M059J (cell line): ENCODE measurements at regions not wholly inside any gene's neighbourhood (a gene's known extent, or its start where the extent isn't known, plus 50 kb on each side); places are given as distances from the start of the nearest gene placed in this dataset.
A peak's percentile ranks its signal among the peaks of the same experiment; 100 is the strongest.
"Not testable (repeated sequence)": the region's sequence is repeated elsewhere in the genome, so short reads cannot be mapped to it uniquely, and the experiment has no call there.

Experiments
- DNase-seq: peaks from one replicate; pipeline ENCODE4 v3.0.0-alpha.2; 2012; ENCODE audit warnings: low read depth

DNA sequence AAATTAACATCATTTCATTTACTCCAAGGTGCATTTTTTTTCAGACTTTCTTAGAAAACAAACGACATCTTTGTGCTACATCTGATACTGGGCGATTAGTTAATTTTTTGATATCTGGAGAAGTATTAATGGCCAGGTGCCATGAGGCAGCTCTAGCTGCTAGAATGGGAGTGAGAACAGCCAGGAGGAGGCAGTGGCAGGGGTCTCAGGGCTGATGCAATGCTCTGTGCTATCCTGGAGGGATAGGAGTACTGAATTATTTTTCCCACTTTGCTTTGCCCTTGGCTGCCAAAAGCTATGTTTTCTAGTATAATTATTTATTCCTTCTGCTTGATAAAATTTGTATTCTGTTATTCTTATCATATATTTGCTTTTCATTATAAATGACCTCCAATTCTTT, 133.6 kb upstream of the NOX3 start:
- no peak for DNase-seq

DNA sequence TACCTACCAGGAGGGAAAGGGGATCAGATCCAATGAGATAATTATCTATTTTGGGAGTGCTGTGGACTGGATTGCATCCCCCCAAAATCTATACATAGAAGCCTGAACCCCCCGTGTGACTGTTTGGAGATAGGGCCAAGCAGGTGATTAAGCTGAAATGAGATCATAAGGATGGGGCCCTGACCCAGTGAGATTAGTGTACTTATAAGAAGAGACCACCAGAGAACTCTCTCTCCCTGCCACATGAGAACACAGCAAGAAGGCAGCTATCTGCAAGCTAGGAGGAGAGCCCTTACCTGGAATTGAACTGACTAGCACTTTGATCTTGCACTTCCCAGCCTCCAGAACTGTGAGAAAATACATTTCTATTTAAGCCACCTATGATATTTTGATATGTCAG, 132.2 kb upstream of the NOX3 start:
- DNase-seq: no peak

DNA sequence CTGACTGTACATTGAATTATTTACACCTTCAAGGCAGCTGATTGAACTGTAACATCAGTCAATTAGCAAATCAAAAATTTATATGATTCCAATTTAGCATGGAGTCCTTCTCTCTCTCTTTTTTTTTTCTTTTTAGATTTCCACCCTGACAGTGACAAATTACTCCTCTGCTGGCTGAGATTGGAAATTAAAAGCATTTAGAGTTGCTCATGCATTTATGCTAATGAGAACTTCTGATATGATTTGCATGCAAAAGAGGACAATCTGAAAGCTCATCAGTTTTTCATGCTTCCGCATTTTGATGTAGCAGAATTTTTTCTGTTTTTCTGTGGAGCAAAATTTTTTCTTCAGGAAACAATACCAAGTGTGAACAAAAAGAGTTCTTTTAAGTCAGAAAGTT, 130.5 kb upstream of the NOX3 start:
- DNase-seq: peak; percentile 2

DNA sequence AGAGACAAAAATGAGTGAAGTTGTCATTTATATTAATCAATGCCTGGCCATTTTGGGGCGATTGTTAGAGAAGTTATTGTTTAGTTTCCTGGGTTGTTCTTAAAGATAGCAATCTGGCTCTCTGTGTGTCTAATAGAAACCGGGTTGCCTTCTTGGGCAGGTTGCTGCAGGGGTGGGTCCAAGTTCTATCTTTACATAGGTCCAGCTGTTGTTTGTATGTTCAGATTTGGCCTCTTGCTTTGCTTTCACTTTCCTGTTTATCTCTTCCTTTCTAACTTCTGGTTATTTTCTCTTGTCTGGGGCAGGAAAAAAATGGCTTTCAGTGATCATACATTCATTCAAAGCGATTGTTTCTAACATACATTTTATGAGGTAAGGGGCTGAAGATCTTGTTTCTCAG, 128.4 kb upstream of the NOX3 start:
- peak; percentile 3 for DNase-seq

DNA sequence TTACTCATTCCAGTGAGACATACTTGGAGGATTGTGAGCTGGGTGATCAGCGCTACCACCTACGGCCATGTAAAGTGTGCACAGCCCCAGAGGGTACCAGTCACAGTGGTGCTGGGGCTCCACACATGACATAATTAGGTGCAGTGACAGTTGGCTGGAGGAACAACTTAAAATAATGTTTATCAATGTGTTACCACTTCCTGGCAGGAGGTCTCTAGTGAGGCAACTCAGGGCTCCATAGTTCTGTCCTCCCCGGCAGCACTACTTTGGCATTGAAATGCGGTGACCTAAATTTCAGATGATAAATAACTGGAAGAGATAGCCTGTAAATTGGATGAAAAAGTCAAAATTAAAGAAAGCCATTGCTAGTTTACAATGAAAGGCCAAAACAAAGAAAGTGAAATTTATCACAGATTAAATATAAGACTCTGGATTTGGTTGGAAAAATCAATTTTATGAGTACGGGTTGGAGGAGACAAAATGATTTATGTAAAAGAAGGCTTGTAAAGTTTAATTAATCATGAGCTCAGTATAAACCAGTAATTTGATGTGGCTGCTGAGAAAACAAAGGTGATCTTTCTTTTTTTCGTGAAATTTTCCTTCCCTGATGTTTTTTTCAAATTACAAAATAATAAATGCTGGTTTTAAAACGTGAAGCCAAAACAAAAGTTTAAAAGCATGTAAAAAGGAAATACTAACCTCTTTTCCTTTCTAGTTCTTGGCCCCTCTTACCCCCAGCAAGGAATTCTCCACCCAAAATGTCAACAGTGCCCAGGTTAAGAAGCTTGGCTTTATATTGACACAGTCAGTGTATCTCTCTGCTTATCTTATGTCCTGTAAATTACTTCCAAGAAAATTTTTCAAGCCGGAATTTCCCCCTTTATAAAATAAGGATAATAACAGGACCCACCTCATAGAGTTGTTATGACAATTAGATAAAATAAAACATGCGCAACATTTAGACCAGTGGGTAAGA, 126.7 kb upstream of the NOX3 start:
- DNase-seq: peak; percentile 10

DNA sequence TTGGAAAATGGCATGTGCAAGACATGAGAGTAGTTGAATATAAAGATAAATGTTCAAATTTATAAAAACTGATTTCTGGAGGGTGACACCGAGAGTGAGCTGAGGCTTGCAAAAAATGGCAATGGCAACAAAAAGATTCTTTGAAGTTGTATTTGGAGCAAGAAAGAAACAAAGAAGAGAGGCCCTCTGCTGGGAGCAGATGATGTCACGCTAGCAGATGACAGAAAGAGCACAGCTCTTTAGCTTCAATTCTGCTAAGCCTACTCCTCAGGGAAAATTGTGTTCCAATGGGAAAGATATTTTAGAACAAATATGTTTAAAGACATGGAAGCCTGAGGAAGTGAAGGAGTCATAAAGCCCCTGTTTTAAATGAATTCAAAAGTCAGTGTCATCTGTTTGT, 125.3 kb upstream of the NOX3 start:
- DNase-seq: no peak

DNA sequence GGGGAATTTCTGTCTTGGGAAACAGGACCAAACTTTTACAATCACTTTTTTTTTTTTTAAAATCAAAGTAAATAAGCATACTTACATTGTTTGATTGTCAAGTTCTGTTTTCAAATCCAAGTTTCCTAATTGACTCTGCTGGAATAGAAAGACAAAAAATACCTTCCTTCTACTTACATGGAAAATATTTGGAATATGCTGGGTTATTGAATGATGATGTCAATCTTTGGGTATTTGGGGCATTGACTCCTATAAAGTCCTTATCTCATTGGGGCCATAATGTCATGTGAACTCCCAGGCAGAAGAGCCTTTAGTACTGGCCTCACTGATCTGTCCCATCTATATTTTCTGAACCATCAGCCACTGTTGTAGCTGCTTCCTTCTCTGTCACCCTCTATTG, 122.6 kb upstream of the NOX3 start:
- no peak for DNase-seq

DNA sequence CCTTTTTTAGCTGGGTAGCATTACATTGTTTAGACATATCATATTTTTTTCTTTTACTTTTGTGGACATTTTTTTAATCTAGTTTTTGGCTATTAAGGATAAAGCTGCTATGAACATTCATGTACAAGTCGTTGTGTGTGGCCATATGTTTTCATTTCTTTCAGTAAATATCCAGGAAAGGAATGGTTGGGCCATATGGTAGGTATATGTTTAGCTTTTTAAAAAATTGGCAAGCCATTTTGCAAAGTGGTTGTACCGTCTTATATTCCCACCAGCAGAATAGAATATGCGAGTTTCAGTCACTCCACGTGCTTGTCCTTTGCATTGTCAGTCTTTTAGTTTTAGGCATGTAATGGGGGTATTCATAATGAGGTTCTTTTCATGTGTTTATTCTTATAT, 106.3 kb upstream of the NOX3 start:
- DNase-seq: no peak

DNA sequence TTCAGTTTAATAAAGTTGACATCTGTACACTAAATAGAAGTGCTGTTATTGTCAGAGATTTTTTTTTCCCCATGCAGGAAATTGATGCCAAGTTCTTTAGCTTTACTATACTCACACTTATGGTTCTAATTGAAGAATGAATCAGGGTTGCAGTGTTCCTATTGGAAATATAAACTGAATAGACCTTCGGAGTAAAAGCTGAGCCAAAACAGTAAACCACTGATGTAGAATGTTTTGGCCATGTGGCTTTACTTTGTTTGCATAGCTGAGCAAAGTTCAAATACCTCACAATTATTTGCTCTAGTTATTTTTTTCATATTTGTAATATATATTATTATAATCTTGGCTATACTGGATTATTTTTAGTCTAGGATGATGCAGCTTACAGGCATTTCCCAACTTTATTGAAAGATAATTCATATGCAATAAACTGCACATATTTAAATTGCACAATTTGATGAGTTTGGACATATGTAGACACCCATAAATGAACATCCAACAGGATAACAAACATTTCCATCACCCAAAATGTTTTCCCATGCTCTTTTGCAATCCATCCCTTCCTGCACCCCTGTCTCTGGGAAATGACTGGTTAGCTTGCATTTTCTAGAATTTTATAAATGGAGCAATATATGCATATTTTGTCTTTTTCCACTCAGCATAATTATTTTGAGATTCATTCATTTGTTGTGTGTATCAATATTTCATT, 105.8 kb upstream of the NOX3 start:
- no peak for DNase-seq

DNA sequence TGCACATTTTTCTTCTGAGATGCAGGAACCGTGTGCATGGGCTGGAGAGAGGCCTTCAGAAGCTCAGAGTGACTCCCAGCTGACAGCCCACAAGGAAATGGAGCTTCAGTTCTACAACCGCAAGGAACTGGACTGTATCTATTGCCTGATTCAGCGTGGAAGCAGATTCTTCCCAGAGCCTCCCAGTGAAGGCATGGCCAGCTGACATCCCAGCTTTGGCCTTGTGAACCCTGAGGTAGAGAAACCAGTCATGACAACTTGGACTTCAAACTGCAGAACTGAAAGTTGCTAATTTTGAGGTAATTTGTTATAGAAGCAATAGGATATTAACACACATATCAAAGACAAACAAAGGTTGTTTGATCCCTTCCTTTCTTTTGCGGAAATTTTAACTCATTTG, 94.3 kb upstream of the NOX3 start:
- DNase-seq: no peak

DNA sequence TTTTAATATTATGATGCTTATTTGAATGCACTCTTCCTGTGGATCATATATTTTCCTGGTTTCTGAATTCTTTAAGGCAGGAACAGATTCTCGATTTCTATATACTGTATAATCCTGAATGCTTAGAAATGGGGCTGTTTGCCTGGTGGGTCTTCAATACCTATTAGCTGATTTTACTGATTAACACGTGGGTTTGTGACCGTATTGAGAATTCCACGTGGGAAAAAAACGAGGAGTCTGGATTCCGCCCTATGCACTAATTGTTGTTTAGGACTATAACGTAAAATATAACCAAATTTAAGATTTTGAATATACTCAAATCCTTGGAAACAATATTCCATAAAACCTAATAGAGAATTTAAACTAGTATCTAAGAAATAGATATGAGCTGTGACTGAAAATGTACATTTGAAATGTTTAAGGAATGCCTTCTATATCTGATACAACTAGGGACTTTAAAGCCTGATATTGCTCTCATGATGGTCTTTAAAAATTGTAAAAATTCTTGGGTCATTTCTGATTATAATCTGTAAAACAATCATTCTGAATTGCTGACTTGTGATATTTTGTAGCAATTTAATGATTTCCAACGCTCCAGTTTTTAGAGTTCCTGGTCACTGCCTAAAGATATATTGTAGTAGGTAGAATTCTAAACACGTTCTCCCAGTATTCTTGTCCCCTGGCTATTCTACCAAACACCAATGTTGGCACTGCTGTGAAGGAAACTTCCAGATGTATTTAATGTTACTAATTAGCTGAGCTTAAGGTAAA, 93.6 kb upstream of the NOX3 start:
- no peak for DNase-seq

DNA sequence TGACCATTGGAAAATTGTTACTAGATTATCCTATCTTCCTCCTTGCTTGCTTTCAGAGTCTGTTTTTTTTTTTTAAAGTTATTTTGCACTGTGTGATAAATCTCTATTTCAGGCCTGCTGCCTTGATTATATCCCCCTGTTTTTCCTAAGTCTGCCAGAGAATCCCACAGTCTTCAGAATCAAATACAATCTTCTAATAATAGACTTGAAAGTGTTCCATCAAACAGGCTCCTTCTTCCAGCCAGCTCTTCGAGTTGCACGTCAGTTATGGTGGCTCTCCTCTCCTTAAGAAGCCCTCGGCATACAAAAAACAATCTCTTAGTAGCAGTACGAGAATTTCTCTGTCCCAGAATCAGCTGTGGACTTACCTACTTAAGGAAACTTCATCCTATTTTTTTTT, 92.9 kb upstream of the NOX3 start:
- no peak for DNase-seq

DNA sequence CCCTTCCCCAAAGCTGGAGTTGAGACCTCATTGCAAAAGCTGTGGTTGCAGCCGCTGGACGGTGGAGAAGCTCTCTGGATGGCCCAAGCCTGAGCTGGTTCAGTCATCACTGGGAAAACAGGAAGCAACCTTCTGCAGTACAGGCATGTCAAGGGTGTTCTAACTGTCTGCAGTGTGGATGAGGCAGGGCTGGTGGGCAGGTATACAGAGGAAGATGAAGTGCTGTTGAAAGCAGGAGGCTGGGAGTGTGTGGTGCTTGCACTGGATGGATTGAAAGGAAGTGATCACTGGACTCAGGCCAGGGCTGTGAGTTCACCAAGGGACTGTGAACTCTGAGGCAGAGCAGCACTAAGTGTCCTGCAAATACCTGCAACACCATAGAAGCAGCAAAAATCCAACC, 89.0 kb upstream of the NOX3 start:
- DNase-seq: no peak

DNA sequence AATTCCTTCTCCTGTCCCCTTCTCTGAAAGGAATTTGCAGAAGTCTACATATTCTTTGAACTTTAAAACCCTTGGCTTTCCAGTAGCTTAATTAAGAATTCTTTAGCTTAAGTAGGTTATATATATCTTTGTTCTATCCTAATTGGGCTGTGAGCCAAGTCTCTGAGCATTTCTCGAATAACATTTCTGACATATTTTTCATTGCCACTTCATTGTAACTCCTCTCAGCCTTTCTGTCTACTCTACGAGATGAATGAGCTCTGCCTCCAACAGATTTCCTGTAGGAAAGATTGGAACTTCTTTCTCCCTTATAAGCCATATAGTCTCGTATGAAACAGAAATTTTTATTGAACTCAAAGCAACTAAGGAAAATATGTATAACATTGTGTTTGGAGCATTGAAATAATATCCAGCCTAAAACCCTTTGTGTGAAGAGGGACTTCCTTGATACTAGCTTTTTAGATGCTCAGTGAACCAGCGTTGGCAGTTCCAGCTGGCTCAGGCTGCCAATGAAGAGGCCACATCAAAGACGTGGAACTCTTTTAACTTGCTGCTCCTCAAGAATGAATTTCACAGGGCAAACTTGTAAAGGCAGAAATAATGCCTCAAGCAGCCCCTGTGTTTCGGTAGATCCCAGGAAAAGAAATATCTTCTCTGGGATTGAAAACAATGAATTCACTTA, 87.7 kb upstream of the NOX3 start:
- DNase-seq: no peak

DNA sequence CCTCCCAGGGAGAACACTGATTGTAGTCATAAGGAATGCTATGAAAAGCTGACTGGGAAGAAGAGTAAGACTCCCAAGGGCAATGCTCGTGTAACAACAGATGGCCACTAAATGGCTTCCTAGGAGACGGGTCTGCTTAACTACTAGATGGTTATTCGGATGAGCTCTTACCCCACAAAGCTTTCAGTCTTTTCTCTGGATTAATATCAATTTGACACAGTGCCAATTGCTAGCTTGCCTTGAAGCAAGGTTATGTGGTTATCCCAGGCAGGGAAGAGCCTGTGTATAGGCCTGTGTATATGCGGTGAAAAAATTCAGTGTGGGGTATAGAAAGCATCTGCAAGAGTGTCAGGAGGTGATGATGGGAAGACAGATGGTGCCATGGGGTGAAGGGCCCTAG, 86.4 kb upstream of the NOX3 start:
- DNase-seq: no peak

DNA sequence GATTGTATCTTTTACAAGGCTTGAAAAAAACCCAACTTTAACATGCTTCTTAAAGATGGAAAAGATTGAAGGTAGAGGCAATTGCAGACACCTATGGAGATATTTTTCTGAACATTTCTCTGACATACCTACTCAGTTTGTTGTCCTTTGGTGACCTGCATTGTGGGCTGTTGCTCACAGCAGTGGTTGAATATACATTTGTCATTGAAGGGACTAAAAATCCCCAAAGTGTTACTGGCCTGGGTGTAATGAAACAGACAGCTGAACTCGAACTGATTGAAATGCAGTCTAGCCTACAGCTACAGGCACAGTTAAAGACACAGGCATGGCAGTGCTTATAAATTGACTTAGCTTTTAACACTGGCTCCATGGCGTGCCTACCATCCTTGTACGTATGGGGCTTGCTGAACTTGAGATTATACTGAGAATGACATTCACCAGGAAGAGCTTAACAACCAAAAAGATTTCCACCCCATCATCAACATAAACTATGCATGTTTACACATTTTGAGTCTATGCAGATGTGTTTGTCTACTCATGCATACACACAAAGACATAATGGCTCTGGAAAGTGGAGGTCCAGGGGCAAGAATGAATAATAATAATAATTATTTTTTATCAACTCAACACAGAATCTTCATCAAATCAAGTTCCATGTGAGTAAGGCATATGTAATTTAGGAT, 83.2 kb upstream of the NOX3 start:
- no peak for DNase-seq

DNA sequence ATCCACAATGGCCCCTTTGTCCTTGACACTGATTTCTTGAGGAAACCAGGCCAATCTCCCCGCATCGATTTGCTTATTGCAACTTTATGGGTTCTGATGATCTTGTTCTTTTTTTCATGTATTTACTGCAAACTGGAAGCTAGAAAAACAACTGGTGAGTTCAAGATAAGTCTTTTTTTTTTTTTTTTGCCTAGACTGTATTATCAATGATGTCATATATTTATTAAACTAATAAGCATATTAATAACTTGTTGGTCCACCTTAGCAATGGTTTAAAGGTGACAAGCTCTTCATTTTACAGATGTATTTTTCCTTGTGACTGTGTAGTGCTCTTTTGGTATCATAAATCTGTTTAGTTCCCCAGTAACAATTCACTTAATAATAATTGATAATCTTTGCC, 79.0 kb upstream of the NOX3 start:
- no peak for DNase-seq

DNA sequence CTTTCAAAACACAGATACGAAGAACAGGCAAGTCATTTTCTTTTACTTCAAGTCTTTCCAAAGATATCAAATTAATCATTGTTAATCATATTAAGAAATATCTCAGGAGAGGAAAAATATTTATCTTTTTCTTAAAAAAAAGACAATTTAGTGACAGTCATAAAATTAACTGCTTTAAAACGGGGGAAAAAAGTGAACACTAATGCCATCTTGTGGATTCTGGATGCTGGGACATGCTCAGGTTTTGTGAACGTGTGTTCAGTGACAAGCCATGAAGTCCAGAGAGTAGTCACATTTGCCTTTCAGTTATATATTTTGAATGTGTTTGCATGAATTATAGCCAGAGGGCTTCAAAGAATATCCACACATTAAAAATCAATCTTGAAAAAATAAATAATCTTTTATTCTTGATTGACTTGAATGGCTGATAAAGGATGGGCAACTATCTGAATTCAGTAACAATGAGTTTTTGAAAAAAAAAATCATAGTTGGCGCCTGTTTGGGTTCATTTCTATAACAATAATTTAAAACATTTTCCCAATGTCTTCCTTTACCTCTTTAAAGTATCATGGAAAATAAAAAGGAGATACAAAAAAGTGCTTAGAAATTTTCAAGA, 74.7 kb upstream of the NOX3 start:
- DNase-seq: peak; percentile 64

DNA sequence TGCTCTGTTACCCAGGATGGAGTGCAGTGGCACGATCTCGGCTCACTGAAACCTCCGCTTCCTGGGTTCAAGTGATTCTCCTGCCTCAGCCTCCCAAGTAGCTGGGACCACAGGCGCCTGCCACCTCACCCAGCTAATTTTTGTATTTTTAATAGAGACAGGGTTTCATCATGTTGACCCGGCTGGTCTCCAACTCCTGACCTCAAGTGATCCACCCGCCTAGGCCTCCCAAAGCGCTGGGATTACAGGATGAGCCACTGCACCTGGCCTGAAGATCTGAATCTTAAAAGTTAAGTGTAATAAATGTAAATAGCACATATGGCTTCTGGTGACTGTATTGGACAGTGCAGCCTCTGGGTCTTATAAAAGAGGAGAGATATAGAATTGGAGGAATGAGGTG, 74.2 kb upstream of the NOX3 start:
- not testable (repeated sequence) for DNase-seq

DNA sequence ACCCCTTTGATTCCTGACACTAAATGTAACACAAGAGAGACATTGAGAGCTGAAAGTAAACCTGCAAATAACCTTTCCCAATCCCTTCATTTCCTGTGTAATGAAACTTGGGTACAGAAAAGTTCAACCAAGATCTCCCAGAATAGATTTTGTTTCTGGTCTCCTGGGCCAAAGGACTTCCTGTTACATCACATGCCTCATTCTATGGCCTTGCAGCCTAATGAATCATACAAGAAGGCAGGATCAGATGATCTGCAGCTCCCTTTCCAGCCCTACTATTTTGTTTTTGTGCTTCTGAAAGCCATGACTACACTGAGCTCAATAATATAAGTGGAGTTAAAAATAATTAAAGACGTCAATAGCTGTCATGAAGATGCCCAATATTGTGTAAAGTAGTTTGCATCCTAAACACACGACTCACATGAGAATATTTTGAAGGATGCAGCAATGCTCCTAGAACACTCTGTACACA, 73.4 kb upstream of the NOX3 start:
- DNase-seq: peak; percentile 95

DNA sequence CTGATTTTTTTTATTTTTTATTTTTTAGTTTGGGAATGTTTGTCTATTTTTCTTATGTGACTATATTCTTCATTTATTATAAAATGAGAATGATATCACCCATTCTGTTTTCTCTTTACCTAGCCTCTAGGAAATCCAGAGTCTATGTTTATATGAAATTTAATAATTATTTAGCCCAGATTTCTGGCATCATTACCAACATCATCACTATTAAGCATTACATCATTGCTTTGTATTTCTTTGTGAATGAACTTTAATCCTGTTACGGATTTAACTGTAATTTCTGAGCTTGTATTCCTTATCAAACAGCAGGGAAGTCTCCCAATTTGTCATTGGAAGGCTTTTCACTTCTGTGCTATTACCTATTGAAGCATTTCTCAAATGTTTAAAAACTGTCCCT, 72.7 kb upstream of the NOX3 start:
- DNase-seq: no peak
